Neural cell (in vitro differentiated cells): ENCODE measurements at regions not wholly inside any gene's neighbourhood (a gene's known extent, or its start where the extent isn't known, plus 50 kb on each side); places are given as distances from the start of the nearest gene placed in this dataset.
A peak's percentile ranks its signal among the peaks of the same experiment; 100 is the strongest.

Experiments
- H2AFZ ChIP-seq: fragments of 200-600, 300-800 bp; sonication (generic), shearing (Covaris generic); 2 replicates; pipeline ENCODE4 v1.6.0; 2014; ENCODE audit warnings: low read depth, mild to moderate bottlenecking, antibody characterized with exemption, low read length, moderate library complexity
- H3F3A ChIP-seq: fragments of 200-600 bp; shearing (Covaris generic); 2 replicates; pipeline ENCODE4 v1.6.1; 2016; ENCODE audit warnings: mild to moderate bottlenecking, moderate library complexity, mixed read lengths, antibody characterized with exemption, low read length; ENCODE audit not compliant: insufficient read depth, poor library complexity, severe bottlenecking
- H3K27ac ChIP-seq: fragments of 200-600, 300-800 bp; sonication (generic), shearing (Covaris generic); 2 replicates; pipeline ENCODE4 v1.5.1; 2014; ENCODE audit warnings: mild to moderate bottlenecking, low read length, moderate library complexity
- H3K27me3 ChIP-seq: fragments of 300-800, 200-600 bp; sonication (generic), shearing (Covaris generic); 2 replicates; pipeline ENCODE4 v1.6.0; 2014; ENCODE audit warnings: mild to moderate bottlenecking, low read depth, low read length, moderate library complexity; ENCODE audit not compliant: insufficient read depth
- H3K36me3 ChIP-seq: fragments of 300-800, 200-600 bp; sonication (generic), shearing (Covaris generic); 2 replicates; pipeline ENCODE4 v1.5.1; 2014; ENCODE audit warnings: mild to moderate bottlenecking, antibody characterized with exemption, low read length, moderate library complexity; ENCODE audit not compliant: insufficient read depth
- H3K4me2 ChIP-seq: fragments of 300-800, 200-600 bp; sonication (generic), shearing (Covaris generic); 2 replicates; pipeline ENCODE4 v1.6.0; 2014; ENCODE audit warnings: mild to moderate bottlenecking, low read length
- H3K4me3 ChIP-seq: fragments of 300-800, 200-600 bp; sonication (generic), shearing (Covaris generic); 2 replicates; pipeline ENCODE4 v1.5.1; 2014; ENCODE audit warnings: mild to moderate bottlenecking, low read length, moderate library complexity
- H3K79me2 ChIP-seq: fragments of 200-600 bp; shearing (Covaris generic); replicated peaks from 2 replicates; pipeline ENCODE4 v1.6.0; 2014; ENCODE audit warnings: mild to moderate bottlenecking, low read length, moderate library complexity; ENCODE audit not compliant: insufficient read depth
- H3K9ac ChIP-seq: fragments of 300-800, 200-600 bp; sonication (generic), shearing (Covaris generic); 2 replicates; pipeline ENCODE4 v1.6.1; 2016; ENCODE audit warnings: mild to moderate bottlenecking, low read length, mixed read lengths
- H3K9me2 ChIP-seq: fragments of 200-600 bp; shearing (Covaris generic); 2 replicates; pipeline ENCODE4 v1.6.1; 2016; ENCODE audit warnings: mild to moderate bottlenecking, low read length, mixed read lengths; ENCODE audit not compliant: insufficient read depth
- H3K9me3 ChIP-seq: fragments of 200-600, 300-800 bp; sonication (generic), shearing (Covaris generic); 2 replicates; pipeline ENCODE4 v1.6.1; 2016; ENCODE audit warnings: mild to moderate bottlenecking, mixed run types, low read length, moderate library complexity, mixed read lengths
- H4K20me1 ChIP-seq: fragments of 200-600 bp; shearing (Covaris generic); 2 replicates; pipeline ENCODE4 v1.6.1; 2016; ENCODE audit warnings: mild to moderate bottlenecking, mixed run types; ENCODE audit not compliant: insufficient read depth
- EP300 ChIP-seq: fragments of 450-650 bp; conservative IDR thresholded peaks from 2 replicates; pipeline ENCODE4 v1.6.1; 2014; ENCODE audit warnings: antibody characterized with exemption, mild to moderate bottlenecking, moderate library complexity; ENCODE audit not compliant: poor library complexity, severe bottlenecking
- EZH2 ChIP-seq: fragments of 200-600, 300-800 bp; shearing (Covaris generic), sonication (generic); IDR thresholded peaks from 2 replicates; pipeline ENCODE4 v1.6.1; 2014; ENCODE audit warnings: antibody characterized with exemption, low read length, borderline replicate concordance, mild to moderate bottlenecking; ENCODE audit not compliant: insufficient read depth, poor library complexity, severe bottlenecking
- MXI1 ChIP-seq: fragments of 450-650 bp; conservative IDR thresholded peaks from 2 replicates; pipeline ENCODE4 v1.6.1; 2014; ENCODE audit warnings: antibody characterized with exemption, mild to moderate bottlenecking; ENCODE audit not compliant: poor library complexity, severe bottlenecking
- POLR2AphosphoS5 ChIP-seq: IDR thresholded peaks from 2 replicates; pipeline ENCODE4 v1.6.1; 2012
- RAD21 ChIP-seq: fragments of 450-650 bp; conservative IDR thresholded peaks from 2 replicates; pipeline ENCODE4 v1.6.1; 2014; ENCODE audit warnings: antibody characterized with exemption, mild to moderate bottlenecking, moderate library complexity
- SMC3 ChIP-seq: fragments of 450-650 bp; conservative IDR thresholded peaks from 2 replicates; pipeline ENCODE4 v1.6.1; 2014; ENCODE audit warnings: antibody characterized with exemption, mild to moderate bottlenecking, moderate library complexity; ENCODE audit not compliant: poor library complexity
- TAF1 ChIP-seq: IDR thresholded peaks from 2 replicates; pipeline ENCODE4 v1.6.1; 2012; ENCODE audit warnings: low read depth
- TF ChIP-seq, protein P1 (sequence below): IDR thresholded peaks from 2 replicates; pipeline ENCODE4 v1.6.1; 2012; ENCODE audit warnings: borderline replicate concordance
- TF ChIP-seq, protein P2 (sequence below): fragments of 450-650 bp; IDR thresholded peaks from 2 replicates; pipeline ENCODE4 v1.5.1; 2014; ENCODE audit warnings: antibody characterized with exemption, mild to moderate bottlenecking, moderate library complexity; ENCODE audit not compliant: poor library complexity, severe bottlenecking

DNA sequence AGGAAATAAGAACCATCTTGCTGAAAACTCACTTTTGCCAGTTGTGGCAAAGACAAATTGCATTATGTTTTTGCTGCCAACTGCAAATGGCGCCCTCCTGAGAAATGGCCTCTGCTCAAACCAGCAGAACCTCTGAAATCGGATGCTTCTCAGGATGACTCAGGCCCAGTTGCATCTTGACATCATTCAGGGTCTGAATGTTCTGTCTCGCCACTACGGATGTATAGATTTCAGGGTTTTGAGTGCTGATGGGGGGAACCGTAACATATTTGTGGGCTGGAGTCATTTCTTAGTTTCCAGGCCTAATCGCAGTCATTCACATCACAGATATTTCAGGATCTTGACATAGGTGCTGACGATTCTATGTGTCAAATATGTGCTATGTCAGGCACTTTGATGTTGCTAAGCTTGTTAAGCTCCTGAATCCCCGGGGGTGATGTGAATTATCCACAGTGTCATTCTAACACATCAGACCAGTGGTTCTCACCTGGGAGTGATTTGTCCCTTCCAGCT, 207.1 kb downstream of the NFATC2 start:
- TF ChIP-seq POLR2AphosphoS5 (peak; percentile 84), EP300 (peak; percentile 89), SMC3 (no peak)
- TF ChIP-seq, protein P1, sequence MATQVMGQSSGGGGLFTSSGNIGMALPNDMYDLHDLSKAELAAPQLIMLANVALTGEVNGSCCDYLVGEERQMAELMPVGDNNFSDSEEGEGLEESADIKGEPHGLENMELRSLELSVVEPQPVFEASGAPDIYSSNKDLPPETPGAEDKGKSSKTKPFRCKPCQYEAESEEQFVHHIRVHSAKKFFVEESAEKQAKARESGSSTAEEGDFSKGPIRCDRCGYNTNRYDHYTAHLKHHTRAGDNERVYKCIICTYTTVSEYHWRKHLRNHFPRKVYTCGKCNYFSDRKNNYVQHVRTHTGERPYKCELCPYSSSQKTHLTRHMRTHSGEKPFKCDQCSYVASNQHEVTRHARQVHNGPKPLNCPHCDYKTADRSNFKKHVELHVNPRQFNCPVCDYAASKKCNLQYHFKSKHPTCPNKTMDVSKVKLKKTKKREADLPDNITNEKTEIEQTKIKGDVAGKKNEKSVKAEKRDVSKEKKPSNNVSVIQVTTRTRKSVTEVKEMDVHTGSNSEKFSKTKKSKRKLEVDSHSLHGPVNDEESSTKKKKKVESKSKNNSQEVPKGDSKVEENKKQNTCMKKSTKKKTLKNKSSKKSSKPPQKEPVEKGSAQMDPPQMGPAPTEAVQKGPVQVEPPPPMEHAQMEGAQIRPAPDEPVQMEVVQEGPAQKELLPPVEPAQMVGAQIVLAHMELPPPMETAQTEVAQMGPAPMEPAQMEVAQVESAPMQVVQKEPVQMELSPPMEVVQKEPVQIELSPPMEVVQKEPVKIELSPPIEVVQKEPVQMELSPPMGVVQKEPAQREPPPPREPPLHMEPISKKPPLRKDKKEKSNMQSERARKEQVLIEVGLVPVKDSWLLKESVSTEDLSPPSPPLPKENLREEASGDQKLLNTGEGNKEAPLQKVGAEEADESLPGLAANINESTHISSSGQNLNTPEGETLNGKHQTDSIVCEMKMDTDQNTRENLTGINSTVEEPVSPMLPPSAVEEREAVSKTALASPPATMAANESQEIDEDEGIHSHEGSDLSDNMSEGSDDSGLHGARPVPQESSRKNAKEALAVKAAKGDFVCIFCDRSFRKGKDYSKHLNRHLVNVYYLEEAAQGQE, result no peak
- no peak overlapping the region for H2AFZ ChIP-seq
- H3K27me3 ChIP-seq, result no peaks in the 10 kb centered on the region
- no peak overlapping the region for H3K9ac ChIP-seq
- no peaks in the 10 kb centered on the region for H3K36me3 ChIP-seq
- no peak overlapping the region for H3K4me2 ChIP-seq
- peak overlapping the region; percentile 74 for H3K27ac ChIP-seq
- H3K4me3 ChIP-seq, result peak overlapping the region; percentile 8
- no peaks in the 10 kb centered on the region for H3K9me3 ChIP-seq
- H3F3A ChIP-seq, result no peaks in the 10 kb centered on the region
- H4K20me1 ChIP-seq, result no peaks in the 10 kb centered on the region
- H3K79me2 ChIP-seq, result no peaks in the 10 kb centered on the region
- H3K9me2 ChIP-seq, result no peaks in the 10 kb centered on the region

DNA sequence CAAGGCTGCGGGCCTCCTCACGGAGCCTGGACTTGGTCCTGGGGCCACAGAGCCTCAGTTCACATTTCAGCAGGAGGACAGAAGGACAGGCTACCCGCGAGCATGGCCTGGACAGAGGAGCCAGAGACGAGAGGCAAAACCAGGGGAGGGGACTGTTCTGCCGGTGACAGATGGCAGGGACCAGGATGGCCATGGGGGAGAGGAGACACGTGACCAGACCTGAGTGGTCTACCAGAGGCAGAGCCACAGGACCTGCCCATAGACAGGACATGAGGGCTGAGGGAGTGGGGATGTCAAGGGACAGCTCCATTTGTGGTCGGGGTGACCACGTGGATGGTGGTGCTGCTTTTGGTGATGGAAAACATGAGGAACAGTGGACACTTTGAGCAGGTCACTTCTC, 207.9 kb downstream of the NFATC2 start:
- H3K27me3 ChIP-seq, result no peaks in the 10 kb centered on the region
- peak overlapping the region; percentile 74 for H3K27ac ChIP-seq
- H3F3A ChIP-seq, result no peaks in the 10 kb centered on the region
- H2AFZ ChIP-seq, result no peak overlapping the region
- no peaks in the 10 kb centered on the region for H3K36me3 ChIP-seq
- no peaks in the 10 kb centered on the region for H3K9me2 ChIP-seq
- no peaks in the 10 kb centered on the region for H3K9me3 ChIP-seq
- H3K4me2 ChIP-seq, result no peak overlapping the region
- no peak overlapping the region for H3K9ac ChIP-seq
- H3K4me3 ChIP-seq, result no peak overlapping the region
- H4K20me1 ChIP-seq, result no peaks in the 10 kb centered on the region
- H3K79me2 ChIP-seq, result no peaks in the 10 kb centered on the region
- TF ChIP-seq EP300 (no peak), RAD21 (no peak), EZH2 (no peak), POLR2AphosphoS5 (no peak), MXI1 (no peak), TAF1 (no peak), SMC3 (no peak)
- TF ChIP-seq, protein P1, result no peak
- TF ChIP-seq, protein P2, sequence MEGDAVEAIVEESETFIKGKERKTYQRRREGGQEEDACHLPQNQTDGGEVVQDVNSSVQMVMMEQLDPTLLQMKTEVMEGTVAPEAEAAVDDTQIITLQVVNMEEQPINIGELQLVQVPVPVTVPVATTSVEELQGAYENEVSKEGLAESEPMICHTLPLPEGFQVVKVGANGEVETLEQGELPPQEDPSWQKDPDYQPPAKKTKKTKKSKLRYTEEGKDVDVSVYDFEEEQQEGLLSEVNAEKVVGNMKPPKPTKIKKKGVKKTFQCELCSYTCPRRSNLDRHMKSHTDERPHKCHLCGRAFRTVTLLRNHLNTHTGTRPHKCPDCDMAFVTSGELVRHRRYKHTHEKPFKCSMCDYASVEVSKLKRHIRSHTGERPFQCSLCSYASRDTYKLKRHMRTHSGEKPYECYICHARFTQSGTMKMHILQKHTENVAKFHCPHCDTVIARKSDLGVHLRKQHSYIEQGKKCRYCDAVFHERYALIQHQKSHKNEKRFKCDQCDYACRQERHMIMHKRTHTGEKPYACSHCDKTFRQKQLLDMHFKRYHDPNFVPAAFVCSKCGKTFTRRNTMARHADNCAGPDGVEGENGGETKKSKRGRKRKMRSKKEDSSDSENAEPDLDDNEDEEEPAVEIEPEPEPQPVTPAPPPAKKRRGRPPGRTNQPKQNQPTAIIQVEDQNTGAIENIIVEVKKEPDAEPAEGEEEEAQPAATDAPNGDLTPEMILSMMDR, result no peak
